ENCODE measurements at regions not wholly inside any gene's neighbourhood (a gene's known extent, or its start where the extent isn't known, plus 50 kb on each side); places are given as distances from the start of the nearest gene placed in this dataset.

DNA sequence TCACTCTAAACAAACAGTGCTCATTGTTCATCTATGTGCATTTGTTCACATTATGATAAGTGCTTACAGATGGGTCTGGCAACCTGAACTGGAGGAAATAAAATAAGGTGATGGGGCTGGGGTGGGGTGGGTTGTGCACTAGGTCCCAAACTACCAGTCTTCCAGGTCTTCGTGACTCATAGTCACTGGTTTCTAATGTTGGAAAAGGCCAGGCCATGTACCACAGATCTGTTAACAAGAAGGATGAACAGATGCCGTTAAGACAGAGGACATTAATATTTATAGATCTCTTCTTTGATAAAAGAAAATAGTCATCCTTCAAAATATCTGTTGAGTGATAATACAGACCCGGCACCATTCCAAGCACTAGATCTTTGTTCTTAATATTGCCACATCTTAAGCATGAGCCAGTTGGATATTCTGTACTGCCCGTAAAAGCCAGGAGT is 71.4 kb upstream of the STARD4 start:
- Histone ChIP-seq H3K27me3 (no peaks in the 10 kb centered on the region), H3K36me3 (no peaks in the 10 kb centered on the region), H3K27ac (no peak overlapping the region), H3K4me1 (ENCODE audit: insufficient read depth) (no peaks in the 10 kb centered on the region), H3K4me3 (no peak overlapping the region), H3K9me3 (no peaks in the 10 kb centered on the region)
- TF ChIP-seq POLR2A (IDR thresholded peaks at IDR 0.05): no peak
- TF ChIP-seq CTCF (IDR thresholded peaks at IDR 0.05): no peak
- no peak for TF ChIP-seq EP300 (IDR thresholded peaks at IDR 0.05)
- intact Hi-C loops (cut with DNase I): no loop called here
- WGBS, 3 donors: 67 to 83% (median 80%) methylated on average over 4 of the region's 4 CpGs
- no peak for DNase-seq

DNA sequence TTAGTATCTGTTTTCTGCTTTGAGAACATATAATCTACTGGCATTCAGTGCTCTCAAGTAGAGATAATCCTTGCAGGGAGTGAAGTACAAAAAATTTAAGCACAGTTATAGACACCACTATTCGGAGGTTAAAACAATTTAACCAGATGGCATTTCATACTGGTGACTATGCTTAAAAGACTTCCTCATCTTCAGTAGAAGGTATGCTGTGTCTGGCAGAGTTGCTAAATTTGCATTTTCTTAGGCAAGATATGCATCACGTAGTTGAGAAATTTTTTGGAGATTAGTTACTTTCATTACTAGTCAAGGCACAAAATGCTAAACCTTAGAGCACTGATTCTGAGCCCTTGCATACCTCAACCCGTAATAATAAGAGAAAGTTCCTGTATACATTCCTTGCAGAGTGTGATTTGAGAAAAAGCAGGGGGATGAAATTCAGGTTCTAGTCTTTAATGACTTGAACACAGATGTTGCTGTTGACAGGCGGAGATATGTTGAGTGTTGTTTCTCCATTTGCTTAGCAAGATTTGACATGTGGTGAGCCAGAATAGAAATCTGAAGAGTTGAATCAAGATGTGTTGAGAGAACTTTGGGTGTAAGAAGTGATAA is 70.8 kb upstream of the STARD4 start:
- H3K4me3 ChIP-seq: no peak overlapping the region
- no peak overlapping the region for H3K27ac ChIP-seq
- no peaks in the 10 kb centered on the region for H3K9me3 ChIP-seq
- H3K4me1 ChIP-seq (ENCODE audit: insufficient read depth): no peaks in the 10 kb centered on the region
- H3K27me3 ChIP-seq: no peaks in the 10 kb centered on the region
- TF ChIP-seq CTCF (IDR thresholded peaks at IDR 0.05) (no peak), POLR2A (IDR thresholded peaks at IDR 0.05) (no peak), EP300 (IDR thresholded peaks at IDR 0.05) (no peak)
- no peaks in the 10 kb centered on the region for H3K36me3 ChIP-seq
- intact Hi-C loops (cut with DNase I): no loop called here
- WGBS, 3 donors: 16 to 40% (median 31%) methylated on average over 4 of the region's 4 CpGs
- DNase-seq: no peak

DNA sequence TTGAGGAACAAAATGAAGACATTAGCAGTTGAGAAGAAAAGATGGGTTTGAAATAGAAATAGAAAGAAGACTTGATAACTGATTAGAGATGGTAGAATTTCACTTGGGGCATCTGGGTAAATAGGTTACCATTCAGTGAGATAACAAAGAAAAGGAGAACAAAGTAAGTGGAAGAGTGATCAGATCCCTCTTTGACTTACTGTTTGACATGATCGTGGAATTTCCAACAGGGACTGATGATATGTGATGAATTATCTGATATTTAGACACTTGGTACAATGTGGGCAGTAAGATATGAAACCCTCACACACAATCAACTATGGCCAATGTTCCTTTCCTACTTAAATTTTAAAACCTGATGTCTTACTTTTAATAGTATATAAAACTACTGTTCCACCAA is 70.1 kb upstream of the STARD4 start:
- intact Hi-C loops (cut with DNase I): no loop called here
- 87 to 95% (median 93%) methylated on average over 1 of the region's 1 CpG for WGBS, 3 donors
- no peaks in the 10 kb centered on the region for H3K4me1 ChIP-seq (ENCODE audit: insufficient read depth)

GRCh38 chr5:111580956-111581355 is 68.6 kb upstream of the STARD4 start:
- DNase-seq: no peak
- Histone ChIP-seq H3K4me3 (no peak overlapping the region), H3K27me3 (no peaks in the 10 kb centered on the region), H3K4me1 (ENCODE audit: insufficient read depth) (no peaks in the 10 kb centered on the region), H3K36me3 (no peaks in the 10 kb centered on the region), H3K27ac (no peak overlapping the region), H3K9me3 (no peaks in the 10 kb centered on the region)
- TF ChIP-seq POLR2A (IDR thresholded peaks at IDR 0.05) (no peak), CTCF (IDR thresholded peaks at IDR 0.05) (no peak), EP300 (IDR thresholded peaks at IDR 0.05) (no peak)
- intact Hi-C loops (cut with DNase I): no loop called here

More for the DNA sequence above, 70.1 kb upstream of the STARD4 start:
- H3K27ac ChIP-seq: no peak overlapping the region
- no peak overlapping the region for H3K4me3 ChIP-seq
- no peaks in the 10 kb centered on the region for H3K36me3 ChIP-seq
- TF ChIP-seq CTCF (IDR thresholded peaks at IDR 0.05): no peak
- TF ChIP-seq POLR2A (IDR thresholded peaks at IDR 0.05): no peak
- TF ChIP-seq EP300 (IDR thresholded peaks at IDR 0.05): no peak
- H3K27me3 ChIP-seq: no peaks in the 10 kb centered on the region
- no peaks in the 10 kb centered on the region for H3K9me3 ChIP-seq
- DNase-seq: no peak
